GM12878 (cell line): ENCODE measurements at regions not wholly inside any gene's neighbourhood (a gene's known extent, or its start where the extent isn't known, plus 50 kb on each side); places are given as distances from the start of the nearest gene placed in this dataset.

ENCODE experiments used
- ATAC-seq: fragments of 200-7000 bp; cut with Tn5 transposase; 3 replicates; pipeline ENCODE4 v1.9.1; 2020; ENCODE audit warnings: mild to moderate bottlenecking, moderate library complexity
- BruUV-seq: library from RNA; stranded (reverse); fragments of 400-500 nt; replicated peaks from 2 replicates; lab custom pipeline; 2021; lab: Mats Ljungman, UMichigan
- CTCF ChIA-PET: fragments of 300-600 bp; sonication (Branson Sonifier 250); formaldehyde crosslinking; extraction: SDS; loops from one replicate; lab custom pipeline; 2021; ENCODE audit warnings: inconsistent platforms; lab: Yijun Ruan, JAX
- POLR2A ChIA-PET: fragments of 350-600 bp; formaldehyde crosslinking; extraction: SDS; loops from one replicate; lab custom pipeline; 2021; ENCODE audit warnings: inconsistent platforms; lab: Charles Lee
- RAD21 ChIA-PET: fragments of 300-600 bp; sonication (Branson Sonifier 250); formaldehyde crosslinking; loops from one replicate; lab custom pipeline; 2023; ENCODE audit warnings: antibody characterized with exemption; ENCODE audit not compliant: unreplicated experiment; lab: Charles Lee
- SMC1A ChIA-PET: fragments of 300-600 bp; sonication (Branson Sonifier 250); formaldehyde crosslinking; loops from one replicate; lab custom pipeline; 2023; ENCODE audit not compliant: unreplicated experiment, uncharacterized antibody; lab: Charles Lee
- DNase-seq: peaks from one replicate; pipeline ENCODE4 v3.0.0-alpha.2; 2011; ENCODE audit warnings: low read depth, low spot score
- FAIRE-seq: peaks from 3 replicates; lab custom pipeline; 2011; peaks lifted over from hg19 to GRCh38; lab: Jason Lieb, UNC
- H2AFZ ChIP-seq: 2 replicates; pipeline ENCODE4 v1.6.0; 2011; ENCODE audit warnings: low read depth, low read length, control low read depth; ENCODE audit not compliant: control insufficient read depth
- H3K27ac ChIP-seq: 2 replicates; pipeline ENCODE4 v1.5.1; 2011; ENCODE audit warnings: control low read depth; ENCODE audit not compliant: control insufficient read depth, insufficient read depth
- H3K27me3 ChIP-seq, 2 experiments: replicated peaks in 1 of 2; 2 replicates each; pipeline versions ENCODE4 v1.6.0 to v1.6.1; 2011; ENCODE audit warnings: low read length in 1 of 2; ENCODE audit not compliant: control insufficient read depth in 2 of 2, insufficient read depth in 2 of 2
- H3K36me3 ChIP-seq, 2 experiments: 2 replicates each; pipeline ENCODE4 v1.5.1; 2011; ENCODE audit warnings: low read length in 1 of 2; ENCODE audit not compliant: control insufficient read depth in 2 of 2, insufficient read depth in 2 of 2
- H3K4me1 ChIP-seq: 2 replicates; pipeline ENCODE4 v1.6.1; 2011; ENCODE audit warnings: mild to moderate bottlenecking, low read length, moderate library complexity, mixed read lengths; ENCODE audit not compliant: control insufficient read depth, insufficient read depth
- H3K4me2 ChIP-seq: 2 replicates; pipeline ENCODE4 v1.6.0; 2011; ENCODE audit warnings: control low read depth; ENCODE audit not compliant: control insufficient read depth, insufficient read depth
- H3K4me3 ChIP-seq: fragments of 200-600 bp; sonication (generic); 2 replicates; pipeline ENCODE4 v1.5.1; 2016
- H3K79me2 ChIP-seq: 2 replicates; pipeline ENCODE4 v1.6.0; 2011; ENCODE audit warnings: low read length; ENCODE audit not compliant: control insufficient read depth, insufficient read depth
- H3K9ac ChIP-seq: 2 replicates; pipeline ENCODE4 v1.8.0; 2011; ENCODE audit warnings: low read length, control low read depth, mixed read lengths; ENCODE audit not compliant: control insufficient read depth, insufficient read depth
- H3K9me3 ChIP-seq: replicated peaks from 3 replicates; pipeline ENCODE4 v1.5.1; 2011; ENCODE audit warnings: mild to moderate bottlenecking, low read length; ENCODE audit not compliant: control insufficient read depth, insufficient read depth
- H4K20me1 ChIP-seq: 2 replicates; pipeline ENCODE4 v1.6.0; 2011; ENCODE audit not compliant: control insufficient read depth, insufficient read depth
- CBX3 ChIP-seq: fragments of 200-600 bp; sonication (generic); IDR thresholded peaks from 2 replicates; pipeline ENCODE4 v1.6.1; 2016; ENCODE audit warnings: low read depth, borderline replicate concordance
- EP300 ChIP-seq, 2 experiments: fragments of 150-350 bp in 1 of 2; IDR thresholded peaks; 2 replicates each; pipeline ENCODE4 v1.6.1; 2011 to 2012; ENCODE audit warnings: low read depth in 2 of 2, low read length in 2 of 2, borderline replicate concordance in 1 of 2, improper control_type of control experiment in 1 of 2, inconsistent platforms in 1 of 2; ENCODE audit not compliant: control insufficient read depth in 1 of 2
- HSF1 ChIP-seq: fragments of 150-350 bp; IDR thresholded peaks from 2 replicates; pipeline ENCODE4 v1.6.1; 2014; ENCODE audit warnings: mild to moderate bottlenecking, low read depth, low read length
- IRF3 ChIP-seq: fragments of 450-650 bp; IDR thresholded peaks from 2 replicates; pipeline ENCODE4 v1.6.1; 2014; ENCODE audit warnings: mild to moderate bottlenecking
- MEF2B ChIP-seq: fragments of 450-650 bp; IDR thresholded peaks from 2 replicates; pipeline ENCODE4 v1.6.1; 2018; ENCODE audit warnings: mild to moderate bottlenecking, moderate library complexity; ENCODE audit not compliant: partially characterized antibody, poor library complexity, severe bottlenecking
- PAX5 ChIP-seq: IDR thresholded peaks from 2 replicates; pipeline ENCODE4 v1.6.1; 2011; ENCODE audit warnings: low read depth, low read length, borderline replicate concordance
- PKNOX1 ChIP-seq: fragments of 450-650 bp; IDR thresholded peaks from 2 replicates; pipeline ENCODE4 v1.6.1; 2016; ENCODE audit warnings: mild to moderate bottlenecking
- PRDM15 ChIP-seq: fragments of 450-650 bp; formaldehyde crosslinking; IDR thresholded peaks from 2 replicates; pipeline ENCODE4 v1.4.0; 2020; ENCODE audit warnings: mild to moderate bottlenecking, moderate library complexity
- RAD21 ChIP-seq: IDR thresholded peaks from 2 replicates; pipeline ENCODE4 v1.6.1; 2011; ENCODE audit warnings: mild to moderate bottlenecking, low read depth, low read length, moderate library complexity; ENCODE audit not compliant: insufficient read depth
- SKIL ChIP-seq: fragments of 450-650 bp; IDR thresholded peaks from 2 replicates; pipeline ENCODE4 v1.6.1; 2017; ENCODE audit warnings: mild to moderate bottlenecking, low read depth, inconsistent platforms; ENCODE audit not compliant: poor library complexity, severe bottlenecking
- SMC3 ChIP-seq: IDR thresholded peaks from 2 replicates; pipeline ENCODE4 v1.6.1; 2011; ENCODE audit warnings: low read length, improper control_type of control experiment, borderline replicate concordance
- WGBS: methylation state at CpG from one replicate; pipeline ENCODE4 v1.1.6; 2016; ENCODE audit warnings: low lambda C conversion rate; ENCODE audit not compliant: insufficient replicate concordance, insufficient coverage; ENCODE audit errors: missing lambda C conversion rate; 5-methylcytosine and 5-hydroxymethylcytosine counted together
- in situ Hi-C: fragments of 300-500 bp; cut with MboI; formaldehyde crosslinking; loops from 9 replicates; pipeline ENCODE4 v1.14.3; 2018; ENCODE audit warnings: mixed read lengths
- intact Hi-C: fragments of 100-400 bp; cut with micrococcal nuclease; formaldehyde crosslinking; loops from one replicate; pipeline ENCODE4 v1.14.2; 2022; ENCODE audit not compliant: unreplicated experiment

GRCh38 chr2:106338043-106338442, 130.2 kb downstream of the RGPD3 start (continued):
- TF ChIP-seq SKIL (no peak), PAX5 (no peak), EP300 (IDR thresholded peaks at IDR 0.05; ENCODE audit: borderline replicate concordance in 1 of 2, control insufficient read depth in 1 of 2, low read depth in 2 of 2, low read length in 2 of 2) (no peak), RAD21 (no peak)

- Histone ChIP-seq H3K36me3 (no peaks in the 10 kb centered on the region), H3K9me3 (no peaks in the 10 kb centered on the region), H3K4me1 (no peaks in the 10 kb centered on the region), H3K4me2 (no peak overlapping the region), H2AFZ (no peak overlapping the region), H3K27ac (no peak overlapping the region), H3K27me3 (no peaks in the 10 kb centered on the region), H4K20me1 (no peaks in the 10 kb centered on the region), H3K79me2 (no peaks in the 10 kb centered on the region), H3K4me3 (no peak overlapping the region), H3K9ac (no peak overlapping the region)
- ChIA-PET SMC1A (no interaction called here), CTCF (no interaction called here), RAD21 (no interaction called here), POLR2A (no interaction called here)
- no TSS peak for BruUV-seq
- WGBS: 25% methylated on average over 2 of the region's 2 CpGs
- DNase-seq (no peak), FAIRE-seq (no peak), ATAC-seq (no peak)
- in situ Hi-C loops (no loop called here), intact Hi-C loops (no loop called here)
- TF ChIP-seq MEF2B (no peak), PKNOX1 (no peak), IRF3 (no peak), SMC3 (no peak), PRDM15 (no peak), HSF1 (no peak), CBX3 (no peak)
These were observed 131.5 kb downstream of the RGPD3 start for GRCh38 chr2:106336737-106337136.
